Muscle of leg (tissue), 3 donors: ENCODE measurements at regions not wholly inside any gene's neighbourhood (a gene's known extent, or its start where the extent isn't known, plus 50 kb on each side); places are given as distances from the start of the nearest gene placed in this dataset.

Experiments used
- DNase-seq: peaks from one replicate; pipeline ENCODE4 v3.0.0; 2013
- H3K27ac ChIP-seq: one replicate; pipeline ENCODE4 v1.5.1; 2013; ENCODE audit warnings: mild to moderate bottlenecking, low read length, control low read depth
- H3K27me3 ChIP-seq: one replicate; pipeline ENCODE4 v1.6.1; 2013; ENCODE audit warnings: low read length; ENCODE audit not compliant: control insufficient read depth, insufficient read depth
- H3K36me3 ChIP-seq: one replicate; pipeline ENCODE4 v1.6.1; 2013; ENCODE audit warnings: low read length; ENCODE audit not compliant: control insufficient read depth, insufficient read depth
- H3K4me1 ChIP-seq: one replicate; pipeline ENCODE4 v1.6.1; 2013; ENCODE audit warnings: low read length; ENCODE audit not compliant: control insufficient read depth, insufficient read depth
- H3K4me3 ChIP-seq: one replicate; pipeline ENCODE4 v1.5.1; 2013; ENCODE audit warnings: low read length, control low read depth
- H3K9me3 ChIP-seq: replicated peaks from 2 replicates; pipeline ENCODE4 v1.6.1; 2013; ENCODE audit warnings: low read depth, low read length; ENCODE audit not compliant: control insufficient read depth
- WGBS: methylation state at CpG from one replicate; pipeline ENCODE4 v1.1.5; 2013; ENCODE audit warnings: missing lambda C conversion rate; ENCODE audit not compliant: insufficient coverage; 5-methylcytosine and 5-hydroxymethylcytosine counted together

DNA sequence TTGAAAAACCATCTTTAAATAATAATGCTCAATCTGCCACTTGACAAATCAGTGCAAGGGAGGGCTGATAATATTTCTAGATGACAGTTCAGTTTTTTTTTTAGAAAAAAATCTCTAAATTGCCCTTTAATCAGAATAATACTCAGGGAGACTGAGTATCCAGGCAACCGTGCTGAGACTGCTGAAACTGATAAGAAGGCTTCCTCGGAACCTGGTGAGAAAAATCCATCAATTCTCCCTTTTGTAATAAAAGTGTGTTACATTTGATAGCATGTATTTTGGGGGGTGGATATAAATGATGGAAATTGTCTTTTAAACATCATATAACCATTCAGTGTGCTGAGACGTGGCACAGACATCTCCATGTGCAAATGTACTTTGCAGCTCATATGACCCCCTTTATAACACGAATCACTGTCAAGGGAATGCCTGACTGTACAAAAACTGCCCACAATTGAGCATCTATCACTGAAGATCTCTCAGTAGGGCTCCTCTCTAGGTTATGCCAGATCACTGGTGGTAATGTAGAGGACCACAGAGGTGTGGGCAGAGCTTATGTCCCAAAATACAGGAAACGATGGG, 491.1 kb upstream of the ADARB2 start:
- no peaks in the 10 kb centered on the region for H3K27me3 ChIP-seq
- no peak overlapping the region for H3K27ac ChIP-seq
- no peak for DNase-seq
- H3K4me1 ChIP-seq = no peaks in the 10 kb centered on the region
- H3K4me3 ChIP-seq = no peak overlapping the region
- WGBS = 83% methylated on average over 1 of the region's 5 CpGs
- no peaks in the 10 kb centered on the region for H3K36me3 ChIP-seq
- no peaks in the 10 kb centered on the region for H3K9me3 ChIP-seq

DNA sequence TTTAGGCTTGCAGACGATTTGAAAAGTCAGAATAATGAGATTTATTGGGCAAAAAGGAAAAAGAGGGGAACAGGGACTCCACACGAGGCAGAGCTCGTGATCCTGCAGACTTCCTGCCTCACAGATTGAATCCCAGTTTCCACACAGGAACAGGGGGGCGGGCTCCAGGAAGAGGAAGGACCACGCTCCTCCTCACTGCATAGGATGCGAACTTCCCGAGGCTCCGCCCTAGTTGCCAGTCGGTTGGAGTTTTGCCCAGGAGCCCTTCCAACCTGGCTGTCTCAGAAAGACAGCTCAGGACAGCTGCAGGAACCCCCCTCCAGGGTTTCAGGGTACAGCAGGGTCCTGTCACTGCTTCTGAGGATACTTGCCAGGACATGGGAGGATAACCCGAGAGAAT, 488.3 kb upstream of the ADARB2 start:
- Histone ChIP-seq H3K27me3 (no peaks in the 10 kb centered on the region), H3K36me3 (no peaks in the 10 kb centered on the region), H3K9me3 (no peaks in the 10 kb centered on the region), H3K27ac (no peak overlapping the region), H3K4me3 (no peak overlapping the region), H3K4me1 (no peaks in the 10 kb centered on the region)
- DNase-seq = no peak
- 65% methylated on average over 5 of the region's 10 CpGs for WGBS

DNA sequence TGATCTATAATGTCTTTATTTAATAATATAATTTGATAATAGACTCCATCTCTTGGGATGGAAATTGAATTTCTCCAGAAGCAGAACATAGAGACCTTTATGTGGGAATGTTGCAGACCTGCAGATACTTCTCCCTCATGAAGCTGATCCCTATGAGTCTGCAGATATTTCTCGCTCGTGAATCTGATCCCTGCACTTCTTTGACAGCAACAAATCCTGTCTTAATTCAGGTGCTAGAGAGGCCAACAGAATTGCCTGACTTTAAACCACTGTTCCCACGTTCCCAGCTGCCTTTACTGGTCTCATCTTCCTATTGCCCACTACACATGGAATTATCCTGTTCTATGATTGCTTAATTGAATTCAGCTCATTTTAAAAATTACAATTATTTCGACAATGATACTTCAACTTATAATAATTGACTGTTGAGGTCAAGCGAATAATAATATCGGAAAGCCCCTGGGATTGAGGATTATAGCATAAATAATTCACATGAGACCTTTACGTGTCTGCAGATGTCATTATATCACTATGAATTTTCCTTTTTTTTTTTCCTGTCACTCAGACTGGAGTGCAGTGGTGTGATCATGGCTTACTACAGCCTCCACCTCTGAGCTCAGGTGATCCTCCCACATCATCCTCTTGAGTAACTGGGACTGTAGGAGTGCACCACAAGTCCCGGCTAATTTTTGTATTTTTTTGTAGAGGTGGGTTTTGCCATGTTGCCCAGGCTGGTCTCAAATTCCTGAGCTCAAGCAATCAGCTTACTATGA, 486.4 kb upstream of the ADARB2 start:
- no peaks in the 10 kb centered on the region for H3K36me3 ChIP-seq
- no peak overlapping the region for H3K4me3 ChIP-seq
- no peaks in the 10 kb centered on the region for H3K4me1 ChIP-seq
- no peak overlapping the region for H3K27ac ChIP-seq
- no peak for DNase-seq
- no peaks in the 10 kb centered on the region for H3K27me3 ChIP-seq
- WGBS = 73% methylated on average over 3 of the region's 8 CpGs
- no peaks in the 10 kb centered on the region for H3K9me3 ChIP-seq

DNA sequence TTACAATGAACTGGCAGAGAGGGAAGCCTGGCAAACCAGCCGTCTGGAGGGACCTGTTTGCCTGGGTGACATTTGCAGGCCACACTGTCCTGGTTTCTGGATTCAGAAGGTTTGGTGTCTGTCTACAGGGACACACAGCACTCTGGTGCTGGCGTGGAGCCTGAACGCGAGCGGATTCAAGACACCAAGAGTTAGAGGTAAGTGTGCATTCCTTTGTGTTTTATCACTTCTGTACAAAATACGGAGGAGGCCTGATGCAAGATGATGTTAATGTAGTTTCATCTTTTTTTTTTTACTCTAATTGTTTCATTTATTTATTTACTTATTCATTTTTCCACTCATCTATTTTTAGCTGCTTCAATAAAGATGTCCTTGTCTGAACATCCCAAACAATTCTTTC, 485.3 kb upstream of the ADARB2 start:
- H3K4me1 ChIP-seq = no peaks in the 10 kb centered on the region
- no peak overlapping the region for H3K4me3 ChIP-seq
- 50% methylated on average over 1 of the region's 6 CpGs for WGBS
- no peak overlapping the region for H3K27ac ChIP-seq
- no peaks in the 10 kb centered on the region for H3K36me3 ChIP-seq
- no peak for DNase-seq
- H3K9me3 ChIP-seq = no peaks in the 10 kb centered on the region
- H3K27me3 ChIP-seq = no peaks in the 10 kb centered on the region

DNA sequence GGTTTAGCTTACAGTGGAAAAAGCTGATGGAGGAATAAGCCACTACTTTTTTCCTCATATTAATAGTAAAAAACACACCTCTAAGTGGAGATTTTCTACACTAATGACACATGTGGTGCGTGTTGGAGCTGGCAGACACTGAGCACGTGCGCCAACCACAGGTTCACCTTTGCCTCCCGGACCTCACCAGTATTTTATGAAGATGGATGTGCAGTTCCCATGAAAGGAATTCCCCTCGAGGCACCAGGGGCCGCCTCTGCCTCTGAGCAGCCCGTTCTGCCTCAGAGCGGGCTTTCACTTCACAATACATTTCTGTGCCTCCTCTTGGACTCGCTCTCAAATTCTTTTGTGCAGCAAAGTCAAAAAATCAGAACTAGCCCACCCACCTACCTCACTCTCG, 477.5 kb upstream of the ADARB2 start:
- Histone ChIP-seq H3K9me3 (no peaks in the 10 kb centered on the region), H3K27ac (no peak overlapping the region)
- DNase-seq = no peak

DNA sequence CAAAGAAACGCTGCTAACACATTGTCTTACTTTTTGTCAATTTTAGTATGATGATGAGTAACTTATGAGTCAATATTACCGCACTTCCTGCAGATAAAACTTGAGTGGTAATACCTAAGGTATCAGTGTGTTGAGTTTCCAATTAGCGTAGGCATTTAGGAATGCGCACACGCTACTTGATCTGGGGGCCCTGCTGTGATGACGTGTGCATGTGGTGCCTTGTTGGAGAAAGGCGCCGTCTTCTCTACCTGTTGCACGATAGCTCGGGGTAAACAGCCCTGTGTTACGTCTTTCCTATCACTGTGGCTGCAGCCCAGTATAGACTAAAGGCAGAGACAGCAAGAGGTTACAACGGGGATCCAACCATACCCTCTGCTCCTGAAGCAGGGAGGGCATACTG, 476.8 kb upstream of the ADARB2 start:
- Histone ChIP-seq H3K4me3 (no peak overlapping the region), H3K27ac (no peak overlapping the region), H3K9me3 (no peaks in the 10 kb centered on the region), H3K36me3 (no peaks in the 10 kb centered on the region), H3K27me3 (peaks cover 3% of the 10 kb centered on the region), H3K4me1 (no peaks in the 10 kb centered on the region)
- DNase-seq = no peak
- 88% methylated on average over 10 of the region's 12 CpGs for WGBS

More for the DNA sequence above, 477.5 kb upstream of the ADARB2 start:
- 25% methylated on average over 4 of the region's 10 CpGs for WGBS
- Histone ChIP-seq H3K27me3 (peaks cover 3% of the 10 kb centered on the region), H3K36me3 (no peaks in the 10 kb centered on the region), H3K4me3 (no peak overlapping the region), H3K4me1 (no peaks in the 10 kb centered on the region)

DNA sequence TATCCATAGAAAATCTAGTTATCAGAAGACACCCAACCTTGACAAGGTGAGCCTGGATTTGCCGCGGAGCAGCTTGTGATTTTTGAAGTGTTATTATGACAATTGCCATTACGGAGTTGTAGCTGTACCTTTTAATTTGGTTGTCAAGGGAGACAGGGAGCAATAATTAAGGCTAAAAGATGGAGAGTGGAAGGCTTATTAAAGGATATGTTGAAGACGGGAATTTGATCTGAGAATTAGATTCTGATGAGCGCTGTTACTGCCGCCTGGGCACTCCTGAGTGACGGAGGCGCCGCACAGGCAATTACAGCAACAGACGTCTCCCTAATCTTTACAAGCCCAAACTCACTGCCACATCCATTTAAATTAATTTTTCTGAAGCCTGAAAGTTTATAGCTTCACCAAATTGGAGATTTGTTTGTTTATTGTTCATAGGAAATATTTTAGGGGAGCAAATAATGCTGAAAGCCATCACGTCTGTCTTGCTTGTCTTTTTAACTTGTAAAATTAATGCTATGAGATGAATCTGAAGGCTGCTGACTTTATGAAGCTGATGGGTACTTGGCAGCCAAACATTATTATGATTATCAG, 475.0 kb upstream of the ADARB2 start:
- WGBS = 76% methylated on average over 9 of the region's 11 CpGs

DNA sequence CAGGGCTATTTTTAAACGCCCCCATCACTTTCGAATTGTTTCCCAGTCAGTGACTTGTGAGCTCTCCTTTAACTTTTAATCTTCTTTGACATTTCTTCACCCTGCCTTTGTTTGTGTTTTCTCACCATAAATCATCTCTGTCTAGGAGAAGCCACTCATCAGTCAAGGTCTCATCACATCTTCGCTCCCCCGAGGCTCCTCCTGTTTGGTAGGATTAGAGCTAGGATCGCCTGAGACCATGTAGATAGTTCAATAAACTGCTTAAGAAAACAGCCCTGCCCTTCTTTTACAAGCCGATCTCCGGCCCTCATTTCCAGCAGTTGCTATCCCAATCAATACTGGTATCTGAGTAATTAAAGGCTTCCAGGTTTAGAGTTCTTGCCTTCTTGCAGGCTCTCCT, 472.8 kb upstream of the ADARB2 start:
- no peaks in the 10 kb centered on the region for H3K4me1 ChIP-seq
- no peaks in the 10 kb centered on the region for H3K9me3 ChIP-seq
- H3K36me3 ChIP-seq = no peaks in the 10 kb centered on the region
- no peak for DNase-seq
- H3K27ac ChIP-seq = no peak overlapping the region
- no peak overlapping the region for H3K4me3 ChIP-seq
- H3K27me3 ChIP-seq = peaks cover 3% of the 10 kb centered on the region
- WGBS = no CpG with 5 or more reads among the region's 7 CpGs

More for the DNA sequence above, 475.0 kb upstream of the ADARB2 start:
- Histone ChIP-seq H3K4me1 (no peaks in the 10 kb centered on the region), H3K4me3 (no peak overlapping the region), H3K36me3 (no peaks in the 10 kb centered on the region), H3K9me3 (no peaks in the 10 kb centered on the region), H3K27ac (no peak overlapping the region), H3K27me3 (peaks cover 3% of the 10 kb centered on the region)
- DNase-seq = no peak

DNA sequence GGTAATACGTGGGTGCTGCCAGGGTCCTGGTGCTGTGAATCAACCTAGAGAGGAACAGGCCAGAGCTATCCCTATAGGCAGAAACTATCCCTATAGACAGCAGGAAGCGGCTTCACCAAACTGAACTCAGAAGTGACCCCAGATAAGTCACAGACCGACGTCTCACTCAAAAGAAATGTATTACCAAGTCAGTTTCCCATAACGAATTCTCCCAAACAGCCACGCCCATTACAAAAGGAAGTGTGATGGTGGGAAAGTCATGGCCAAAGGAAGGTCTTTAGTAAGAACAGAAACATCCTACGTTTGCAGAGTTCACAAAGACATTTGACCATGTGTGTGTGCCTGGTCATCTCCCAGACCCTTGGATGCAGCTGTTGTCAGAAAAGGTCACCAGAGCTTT, 470.8 kb upstream of the ADARB2 start:
- WGBS = 65% methylated on average over 2 of the region's 7 CpGs
- H3K9me3 ChIP-seq = no peaks in the 10 kb centered on the region
- no peaks in the 10 kb centered on the region for H3K4me1 ChIP-seq
- no peaks in the 10 kb centered on the region for H3K36me3 ChIP-seq
- DNase-seq = no peak
- no peak overlapping the region for H3K27ac ChIP-seq
- H3K4me3 ChIP-seq = no peak overlapping the region
- no peaks in the 10 kb centered on the region for H3K27me3 ChIP-seq

DNA sequence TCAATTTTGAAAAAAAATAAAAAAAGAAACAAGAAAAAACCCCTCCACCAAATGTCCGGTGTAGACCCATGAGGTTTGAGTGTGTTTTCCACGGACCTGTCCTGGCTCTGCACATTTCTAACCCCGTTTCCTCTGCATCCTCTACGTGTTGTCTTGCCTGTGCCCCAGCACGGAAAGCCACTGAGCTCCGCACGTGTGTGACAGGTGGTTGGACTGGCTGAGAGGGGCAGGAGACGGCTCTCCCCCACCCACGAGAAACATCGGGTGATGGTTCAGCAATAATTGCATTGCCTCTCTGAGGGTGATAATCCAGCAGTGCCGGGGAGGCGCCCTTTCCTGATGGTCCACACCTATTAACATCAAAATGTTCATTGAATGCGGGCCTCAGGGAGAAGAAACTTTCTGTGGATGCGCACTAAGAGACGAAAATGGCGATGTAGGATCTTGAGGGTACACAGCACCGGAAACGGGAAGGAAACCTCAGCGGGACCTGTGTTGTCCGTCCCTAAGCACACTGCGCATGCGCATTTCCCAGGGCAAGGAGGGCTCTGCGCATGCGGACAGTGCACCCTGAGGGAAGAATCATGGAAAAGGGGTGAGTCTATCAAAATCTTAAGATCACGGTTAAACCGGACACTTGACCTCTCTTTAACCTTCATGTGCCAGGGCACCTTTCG, 470.1 kb upstream of the ADARB2 start:
- no peaks in the 10 kb centered on the region for H3K27me3 ChIP-seq
- no peak overlapping the region for H3K27ac ChIP-seq
- no peaks in the 10 kb centered on the region for H3K36me3 ChIP-seq
- no peaks in the 10 kb centered on the region for H3K4me1 ChIP-seq
- WGBS = 96% methylated on average over 16 of the region's 27 CpGs
- H3K9me3 ChIP-seq = no peaks in the 10 kb centered on the region
- no peak for DNase-seq
- H3K4me3 ChIP-seq = no peak overlapping the region
